SK-N-SH (cell line): ENCODE measurements at regions not wholly inside any gene's neighbourhood (a gene's known extent, or its start where the extent isn't known, plus 50 kb on each side); places are given as distances from the start of the nearest gene placed in this dataset.

Experiments
- CTCF ChIA-PET: fragments of 300-600, 350-600 bp; formaldehyde crosslinking; extraction: SDS; loops from one replicate; lab custom pipeline; 2021; lab: Yijun Ruan, JAX
- POLR2A ChIA-PET: fragments of 350-600 bp; sonication (Branson Sonifier 250); formaldehyde crosslinking; extraction: SDS; loops from one replicate; lab custom pipeline; 2020; ENCODE audit warnings: antibody characterized with exemption, inconsistent platforms; lab: Yijun Ruan, JAX
- DNase-seq: peaks from one replicate; pipeline ENCODE4 v3.0.0; 2012
- H2AFZ ChIP-seq: fragments of 200-600 bp; sonication (generic); 2 replicates; pipeline ENCODE4 v1.8.1; 2016; ENCODE audit warnings: antibody characterized with exemption, mild to moderate bottlenecking, low read depth
- H3F3A ChIP-seq: fragments of 200-600 bp; sonication (generic); replicated peaks from 2 replicates; pipeline ENCODE3; 2016; ENCODE audit warnings: antibody characterized with exemption, mild to moderate bottlenecking; ENCODE audit not compliant: insufficient read depth
- H3K27ac ChIP-seq, 2 experiments: fragments of 200-500 bp in 1 of 2; fragments of 200-600 bp in 1 of 2; sonication (Bioruptor generic) in 1 of 2; sonication (generic), shearing (Covaris generic) in 1 of 2; 2 replicates each; pipeline versions ENCODE4 v1.5.1 to v1.6.1; 2014 to 2016; ENCODE audit warnings: low read depth in 2 of 2, inconsistent platforms in 1 of 2, low read length in 1 of 2, mild to moderate bottlenecking in 1 of 2, mixed read lengths in 1 of 2
- H3K27me3 ChIP-seq: fragments of 200-600 bp; sonication (generic), shearing (Covaris generic); 2 replicates; pipeline ENCODE4 v1.6.1; 2016; ENCODE audit warnings: mixed run types; ENCODE audit not compliant: insufficient read depth
- H3K36me3 ChIP-seq, 2 experiments: fragments of 200-500 bp in 1 of 2; fragments of 200-600 bp in 1 of 2; sonication (Bioruptor generic) in 1 of 2; sonication (generic) in 1 of 2; replicated peaks in 1 of 2; 2 replicates each; pipeline versions ENCODE3 to v1.5.1; 2014 to 2016; ENCODE audit warnings: low read length in 1 of 2, mild to moderate bottlenecking in 1 of 2; ENCODE audit not compliant: insufficient read depth in 2 of 2, control insufficient read depth in 1 of 2
- H3K4me1 ChIP-seq, 2 experiments: fragments of 200-500 bp in 1 of 2; fragments of 200-600 bp in 1 of 2; sonication (Bioruptor generic) in 1 of 2; sonication (generic), shearing (Covaris generic) in 1 of 2; 2 replicates each; pipeline versions ENCODE4 v1.5.1 to v1.6.1; 2014 to 2016; ENCODE audit warnings: low read depth in 1 of 2, low read length in 1 of 2, mixed run types in 1 of 2; ENCODE audit not compliant: insufficient read depth in 2 of 2, control insufficient read depth in 1 of 2
- H3K4me2 ChIP-seq: fragments of 200-600 bp; sonication (generic), shearing (Covaris generic); 2 replicates; pipeline ENCODE4 v1.6.1; 2017; ENCODE audit warnings: mixed run types
- H3K4me3 ChIP-seq, 2 experiments: fragments of 200-500 bp in 1 of 2; fragments of 200-600 bp in 1 of 2; sonication (Bioruptor generic) in 1 of 2; sonication (generic), shearing (Covaris generic) in 1 of 2; 2 replicates each; pipeline versions ENCODE4 v1.5.1 to v1.8.1; 2014 to 2016; ENCODE audit warnings: low read depth in 2 of 2, inconsistent platforms in 1 of 2, low read length in 1 of 2, mild to moderate bottlenecking in 1 of 2, mixed read lengths in 1 of 2, moderate library complexity in 1 of 2
- H3K79me2 ChIP-seq: fragments of 200-600 bp; sonication (generic); 2 replicates; pipeline ENCODE4 v1.8.1; 2017; ENCODE audit warnings: mild to moderate bottlenecking; ENCODE audit not compliant: insufficient read depth
- H3K9ac ChIP-seq: fragments of 200-600 bp; sonication (generic); 2 replicates; pipeline ENCODE4 v1.6.1; 2017; ENCODE audit warnings: mixed run types
- H3K9me2 ChIP-seq: fragments of 200-600 bp; sonication (generic); 2 replicates; pipeline ENCODE4 v1.6.1; 2017; ENCODE audit warnings: mixed run types
- H3K9me3 ChIP-seq: fragments of 200-600 bp; sonication (generic); 2 replicates; pipeline ENCODE4 v1.6.1; 2017; ENCODE audit warnings: mixed run types, mild to moderate bottlenecking, moderate library complexity
- H4K20me1 ChIP-seq: fragments of 200-600 bp; sonication (generic); 2 replicates; pipeline ENCODE4 v1.6.1; 2017; ENCODE audit warnings: mild to moderate bottlenecking, mixed run types; ENCODE audit not compliant: insufficient read depth
- CHD2 ChIP-seq: fragments of 150-350 bp; IDR thresholded peaks from 2 replicates; pipeline ENCODE4 v1.6.1; 2018; ENCODE audit warnings: low read length; ENCODE audit not compliant: partially characterized antibody
- ELF1 ChIP-seq: IDR thresholded peaks from 2 replicates; pipeline ENCODE4 v1.4.0; 2012
- EZH2phosphoT487 ChIP-seq: fragments of 200-600 bp; sonication (generic); IDR thresholded peaks from 2 replicates; pipeline ENCODE4 v1.6.1; 2017; ENCODE audit warnings: low read depth, mixed run types, mild to moderate bottlenecking, antibody characterized with exemption, moderate library complexity, borderline replicate concordance
- FOXM1 ChIP-seq: IDR thresholded peaks from 2 replicates; pipeline ENCODE4 v1.4.0; 2012; ENCODE audit warnings: low read depth, mild to moderate bottlenecking
- MEF2A ChIP-seq: IDR thresholded peaks from 2 replicates; pipeline ENCODE4 v1.4.0; 2012; ENCODE audit warnings: low read depth, borderline replicate concordance
- POLR2AphosphoS5 ChIP-seq: IDR thresholded peaks from 2 replicates; pipeline ENCODE4 v1.6.1; 2012; ENCODE audit warnings: low read depth, low read length
- RFX5 ChIP-seq: IDR thresholded peaks from 2 replicates; pipeline ENCODE4 v1.6.1; 2012; ENCODE audit warnings: mild to moderate bottlenecking, improper control_type of control experiment, low read length
- RXRA ChIP-seq: IDR thresholded peaks from 2 replicates; pipeline ENCODE4 v1.4.0; 2012; ENCODE audit warnings: low read depth, mild to moderate bottlenecking, borderline replicate concordance
- SIN3A ChIP-seq: IDR thresholded peaks from 2 replicates; pipeline ENCODE4 v1.6.1; 2012; ENCODE audit warnings: low read depth, mild to moderate bottlenecking, low read length, moderate library complexity, borderline replicate concordance
- TAF1 ChIP-seq: IDR thresholded peaks from 2 replicates; pipeline ENCODE4 v1.6.1; 2012; ENCODE audit warnings: low read depth, mild to moderate bottlenecking, low read length, moderate library complexity, borderline replicate concordance
- TCF12 ChIP-seq: IDR thresholded peaks from 2 replicates; pipeline ENCODE4 v1.4.0; 2012
- TEAD4 ChIP-seq: IDR thresholded peaks from 2 replicates; pipeline ENCODE4 v1.4.0; 2012; ENCODE audit warnings: mild to moderate bottlenecking, borderline replicate concordance; ENCODE audit not compliant: insufficient read depth
- WGBS: methylation state at CpG from one replicate; pipeline ENCODE4 v1.1.6; 2017; ENCODE audit warnings: low lambda C conversion rate; 5-methylcytosine and 5-hydroxymethylcytosine counted together
- TF ChIP-seq, protein P1 (sequence below): fragments of 150-350 bp; IDR thresholded peaks from 2 replicates; pipeline ENCODE4 v1.6.1; 2016; ENCODE audit warnings: mild to moderate bottlenecking, low read depth, low read length
- TF ChIP-seq, protein P2 (sequence below): IDR thresholded peaks from 2 replicates; pipeline ENCODE4; 2012
- TF ChIP-seq, protein P3 (sequence below): IDR thresholded peaks from 2 replicates; pipeline ENCODE4 v1.6.1; 2012; ENCODE audit warnings: mild to moderate bottlenecking, low read depth, low read length, moderate library complexity

- Histone ChIP-seq H3K4me2 (no peak overlapping the region), H3K9ac (no peak overlapping the region), H3K27me3 (no peaks in the 10 kb centered on the region), H3K36me3 (no peaks in the 10 kb centered on the region), H2AFZ (no peak overlapping the region), H4K20me1 (no peaks in the 10 kb centered on the region), H3K9me2 (no peaks in the 10 kb centered on the region), H3K27ac (no peak overlapping the region), H3K9me3 (no peaks in the 10 kb centered on the region), H3K4me3 (no peak overlapping the region), H3K4me1 (peaks cover 0 to 2% of the 10 kb centered on the region in 2 experiments; a peak in 1 of 4 replicates), H3F3A (no peaks in the 10 kb centered on the region), H3K79me2 (no peaks in the 10 kb centered on the region)
- ChIA-PET CTCF (interaction anchor here (1.0 kb wide), 1 partner anchor 31 kb away, joined by 3 read pairs; no protein-coding TSS in a partner anchor), POLR2A (no interaction called here)
- no peak for DNase-seq
- WGBS, result 20% methylated on average over 1 of the region's 1 CpG
- TF ChIP-seq RFX5, result no peak
- no peak for TF ChIP-seq POLR2AphosphoS5
- no peak for TF ChIP-seq TEAD4
- TF ChIP-seq SIN3A, result no peak
- TF ChIP-seq, protein P1, sequence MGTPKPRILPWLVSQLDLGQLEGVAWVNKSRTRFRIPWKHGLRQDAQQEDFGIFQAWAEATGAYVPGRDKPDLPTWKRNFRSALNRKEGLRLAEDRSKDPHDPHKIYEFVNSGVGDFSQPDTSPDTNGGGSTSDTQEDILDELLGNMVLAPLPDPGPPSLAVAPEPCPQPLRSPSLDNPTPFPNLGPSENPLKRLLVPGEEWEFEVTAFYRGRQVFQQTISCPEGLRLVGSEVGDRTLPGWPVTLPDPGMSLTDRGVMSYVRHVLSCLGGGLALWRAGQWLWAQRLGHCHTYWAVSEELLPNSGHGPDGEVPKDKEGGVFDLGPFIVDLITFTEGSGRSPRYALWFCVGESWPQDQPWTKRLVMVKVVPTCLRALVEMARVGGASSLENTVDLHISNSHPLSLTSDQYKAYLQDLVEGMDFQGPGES, result no peak
- no peak for TF ChIP-seq TAF1
- TF ChIP-seq, protein P2, sequence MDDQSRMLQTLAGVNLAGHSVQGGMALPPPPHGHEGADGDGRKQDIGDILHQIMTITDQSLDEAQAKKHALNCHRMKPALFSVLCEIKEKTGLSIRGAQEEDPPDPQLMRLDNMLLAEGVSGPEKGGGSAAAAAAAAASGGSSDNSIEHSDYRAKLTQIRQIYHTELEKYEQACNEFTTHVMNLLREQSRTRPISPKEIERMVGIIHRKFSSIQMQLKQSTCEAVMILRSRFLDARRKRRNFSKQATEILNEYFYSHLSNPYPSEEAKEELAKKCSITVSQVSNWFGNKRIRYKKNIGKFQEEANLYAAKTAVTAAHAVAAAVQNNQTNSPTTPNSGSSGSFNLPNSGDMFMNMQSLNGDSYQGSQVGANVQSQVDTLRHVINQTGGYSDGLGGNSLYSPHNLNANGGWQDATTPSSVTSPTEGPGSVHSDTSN, result no peak
- no peak for TF ChIP-seq FOXM1
- no peak for TF ChIP-seq ELF1
- TF ChIP-seq RXRA, result no peak
- no peak for TF ChIP-seq EZH2phosphoT487
- TF ChIP-seq, protein P3, sequence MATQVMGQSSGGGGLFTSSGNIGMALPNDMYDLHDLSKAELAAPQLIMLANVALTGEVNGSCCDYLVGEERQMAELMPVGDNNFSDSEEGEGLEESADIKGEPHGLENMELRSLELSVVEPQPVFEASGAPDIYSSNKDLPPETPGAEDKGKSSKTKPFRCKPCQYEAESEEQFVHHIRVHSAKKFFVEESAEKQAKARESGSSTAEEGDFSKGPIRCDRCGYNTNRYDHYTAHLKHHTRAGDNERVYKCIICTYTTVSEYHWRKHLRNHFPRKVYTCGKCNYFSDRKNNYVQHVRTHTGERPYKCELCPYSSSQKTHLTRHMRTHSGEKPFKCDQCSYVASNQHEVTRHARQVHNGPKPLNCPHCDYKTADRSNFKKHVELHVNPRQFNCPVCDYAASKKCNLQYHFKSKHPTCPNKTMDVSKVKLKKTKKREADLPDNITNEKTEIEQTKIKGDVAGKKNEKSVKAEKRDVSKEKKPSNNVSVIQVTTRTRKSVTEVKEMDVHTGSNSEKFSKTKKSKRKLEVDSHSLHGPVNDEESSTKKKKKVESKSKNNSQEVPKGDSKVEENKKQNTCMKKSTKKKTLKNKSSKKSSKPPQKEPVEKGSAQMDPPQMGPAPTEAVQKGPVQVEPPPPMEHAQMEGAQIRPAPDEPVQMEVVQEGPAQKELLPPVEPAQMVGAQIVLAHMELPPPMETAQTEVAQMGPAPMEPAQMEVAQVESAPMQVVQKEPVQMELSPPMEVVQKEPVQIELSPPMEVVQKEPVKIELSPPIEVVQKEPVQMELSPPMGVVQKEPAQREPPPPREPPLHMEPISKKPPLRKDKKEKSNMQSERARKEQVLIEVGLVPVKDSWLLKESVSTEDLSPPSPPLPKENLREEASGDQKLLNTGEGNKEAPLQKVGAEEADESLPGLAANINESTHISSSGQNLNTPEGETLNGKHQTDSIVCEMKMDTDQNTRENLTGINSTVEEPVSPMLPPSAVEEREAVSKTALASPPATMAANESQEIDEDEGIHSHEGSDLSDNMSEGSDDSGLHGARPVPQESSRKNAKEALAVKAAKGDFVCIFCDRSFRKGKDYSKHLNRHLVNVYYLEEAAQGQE, result no peak
- no peak for TF ChIP-seq TCF12
- no peak for TF ChIP-seq MEF2A
- no peak for TF ChIP-seq CHD2
Observed at GRCh38 chr4:155037031-155037430, 171.4 kb upstream of the NPY2R start.
